Lower lobe of right lung (tissue), 2 donors: ENCODE measurements at regions not wholly inside any gene's neighbourhood (a gene's known extent, or its start where the extent isn't known, plus 50 kb on each side); places are given as distances from the start of the nearest gene placed in this dataset.

ENCODE experiments used
- ATAC-seq, 2 donors: fragments of 200-7000 bp; cut with Tn5 transposase; one replicate each; pipeline ENCODE4 v1.9.1; 2020 to 2022; ENCODE audit warnings: mild to moderate bottlenecking in 2 of 2, moderate library complexity in 2 of 2
- DNase-seq: peaks from one replicate; pipeline ENCODE4 v3.0.0-alpha.2; 2020
- H3K27ac ChIP-seq: fragments of 200-600 bp; one replicate; pipeline ENCODE4 v1.8.0; 2022
- H3K27me3 ChIP-seq: fragments of 200-600 bp; one replicate; pipeline ENCODE4 v1.8.0; 2022; ENCODE audit warnings: low read depth
- H3K36me3 ChIP-seq: fragments of 200-600 bp; one replicate; pipeline ENCODE4 v1.8.0; 2022; ENCODE audit warnings: mild to moderate bottlenecking
- H3K4me1 ChIP-seq: fragments of 200-600 bp; one replicate; pipeline ENCODE4 v1.8.0; 2022
- H3K4me3 ChIP-seq: fragments of 200-600 bp; one replicate; pipeline ENCODE4 v1.8.0; 2022; ENCODE audit warnings: mild to moderate bottlenecking
- H3K9me3 ChIP-seq: fragments of 200-600 bp; one replicate; pipeline ENCODE4 v1.8.0; 2022
- CTCF ChIP-seq: fragments of 200-600 bp; IDR thresholded peaks from one replicate; pipeline ENCODE4 v1.8.0; 2022; ENCODE audit warnings: antibody characterized with exemption, mild to moderate bottlenecking
- intact Hi-C: fragments of 100-400 bp; cut with DNase I; formaldehyde crosslinking; loops from one replicate; pipeline ENCODE4 v1.11.0; 2022
- donor health status: DM: no; HTN: yes; CAD: no; lungs with severe emphysema.

DNA sequence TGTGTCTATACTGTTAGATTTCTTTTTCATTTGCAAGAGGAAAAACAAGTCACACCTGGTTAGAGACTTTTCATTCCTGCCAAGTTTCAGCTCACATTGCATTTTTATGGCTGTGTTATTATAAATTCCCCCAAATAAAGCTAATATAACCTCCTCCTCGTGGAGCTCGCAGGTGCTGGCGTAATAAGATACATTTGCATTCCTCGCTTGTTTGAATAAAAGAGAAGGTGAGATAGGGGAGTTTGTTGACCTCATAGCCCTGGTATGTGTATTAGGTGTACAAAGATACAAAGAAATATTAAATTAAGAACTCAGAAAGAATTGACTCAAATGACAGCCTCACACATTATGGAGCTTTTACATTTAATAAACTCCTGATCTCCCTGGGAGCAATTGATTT lies 257.7 kb upstream of the SP8 start:
- no peaks in the 10 kb centered on the region for H3K36me3 ChIP-seq
- H3K4me3 ChIP-seq, result no peak overlapping the region
- ATAC-seq (no peak), DNase-seq (no peak)
- intact Hi-C loops, result no loop called here
- H3K4me1 ChIP-seq, result no peaks in the 10 kb centered on the region
- H3K27ac ChIP-seq, result no peak overlapping the region
- no peak for TF ChIP-seq CTCF
- no peaks in the 10 kb centered on the region for H3K9me3 ChIP-seq
- no peaks in the 10 kb centered on the region for H3K27me3 ChIP-seq

GRCh38 chr7:21044913-21045568 lies 258.4 kb upstream of the SP8 start:
- ATAC-seq (no peak), DNase-seq (no peak)
- no peak overlapping the region for H3K27ac ChIP-seq
- no peaks in the 10 kb centered on the region for H3K27me3 ChIP-seq
- TF ChIP-seq CTCF, result no peak
- intact Hi-C loops, result no loop called here
- no peak overlapping the region for H3K4me3 ChIP-seq
- H3K9me3 ChIP-seq, result no peaks in the 10 kb centered on the region
- no peaks in the 10 kb centered on the region for H3K4me1 ChIP-seq
- no peaks in the 10 kb centered on the region for H3K36me3 ChIP-seq

GRCh38 chr7:21051865-21052264 lies 265.2 kb upstream of the SP8 start:
- no peak overlapping the region for H3K27ac ChIP-seq
- intact Hi-C loops, result no loop called here
- DNase-seq (no peak), ATAC-seq (no peak)
- H3K4me3 ChIP-seq, result no peak overlapping the region
- no peaks in the 10 kb centered on the region for H3K4me1 ChIP-seq
- TF ChIP-seq CTCF, result no peak
- no peaks in the 10 kb centered on the region for H3K27me3 ChIP-seq
- H3K9me3 ChIP-seq, result no peaks in the 10 kb centered on the region
- H3K36me3 ChIP-seq, result no peaks in the 10 kb centered on the region

GRCh38 chr7:21054427-21055112 lies 267.9 kb upstream of the SP8 start:
- H3K27ac ChIP-seq, result no peak overlapping the region
- TF ChIP-seq CTCF, result no peak
- no peaks in the 10 kb centered on the region for H3K27me3 ChIP-seq
- H3K9me3 ChIP-seq, result no peaks in the 10 kb centered on the region
- H3K4me1 ChIP-seq, result no peaks in the 10 kb centered on the region
- intact Hi-C loops, result no loop called here
- DNase-seq (no peak), ATAC-seq (no peak)
- no peaks in the 10 kb centered on the region for H3K36me3 ChIP-seq
- no peak overlapping the region for H3K4me3 ChIP-seq

DNA sequence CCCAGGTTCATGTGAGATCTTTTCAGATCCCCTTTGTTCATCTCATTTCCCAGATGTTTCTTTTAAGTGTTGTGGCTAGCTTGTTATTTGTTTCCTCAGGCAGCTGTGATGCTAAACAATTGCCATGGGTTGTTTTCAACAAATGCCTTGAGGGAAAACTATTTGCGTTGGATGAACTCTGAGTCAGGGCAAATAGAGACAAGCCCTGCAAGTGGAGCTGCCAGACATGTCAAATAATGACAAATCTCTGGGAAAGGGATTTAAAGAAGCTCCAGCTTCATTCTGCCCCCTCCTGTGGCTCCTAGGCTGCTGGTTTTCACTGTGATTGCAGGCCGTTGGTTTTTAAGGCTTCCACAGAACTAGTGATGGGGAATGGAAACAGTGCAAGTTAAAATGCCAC lies 272.4 kb upstream of the SP8 start:
- Histone ChIP-seq H3K36me3 (no peaks in the 10 kb centered on the region), H3K27ac (no peak overlapping the region), H3K27me3 (no peaks in the 10 kb centered on the region), H3K4me1 (no peaks in the 10 kb centered on the region), H3K9me3 (no peaks in the 10 kb centered on the region), H3K4me3 (no peak overlapping the region)
- no peak for TF ChIP-seq CTCF
- intact Hi-C loops, result no loop called here
- DNase-seq, result no peak
- no peak for ATAC-seq
